ENCODE measurements at regions not wholly inside any gene's neighbourhood (a gene's known extent, or its start where the extent isn't known, plus 50 kb on each side); places are given as distances from the start of the nearest gene placed in this dataset.

DNA sequence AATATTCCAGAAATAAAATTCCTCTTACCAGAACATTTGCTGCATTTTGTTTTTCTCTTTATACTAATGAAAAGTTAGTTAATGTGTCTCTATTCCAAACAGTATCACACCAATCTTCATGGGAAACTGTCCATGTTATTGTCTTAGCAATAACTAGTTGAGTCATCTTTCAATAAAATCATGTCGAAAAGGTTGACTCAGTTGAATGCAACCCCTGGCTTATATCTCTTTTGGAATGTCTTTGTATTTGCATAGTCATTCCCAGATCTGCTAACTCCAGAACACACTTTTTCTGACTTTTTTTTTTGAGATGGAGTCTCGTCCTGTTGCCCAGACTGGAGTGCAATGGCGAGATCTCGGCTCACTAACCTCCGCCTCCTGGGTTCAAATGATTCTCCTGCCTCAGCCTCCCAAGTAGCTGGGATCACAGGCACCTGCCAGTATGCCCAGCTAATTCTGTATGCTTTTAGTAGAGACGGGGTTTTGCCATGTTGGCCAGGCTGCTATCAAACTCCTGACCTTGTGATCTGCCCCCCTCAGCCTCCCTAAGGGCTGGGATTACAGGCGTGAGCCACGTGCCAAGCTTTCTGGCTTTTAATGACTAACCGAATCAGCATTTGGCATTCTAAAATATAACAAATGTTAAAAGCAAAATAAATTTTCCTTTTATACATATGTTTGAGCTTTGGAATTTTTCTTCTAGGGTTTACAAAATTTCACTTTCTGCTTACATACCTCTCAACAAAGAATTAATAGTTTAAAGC lies 133.2 kb upstream of the GULP1 start:
- no peak for DNase-seq

DNA sequence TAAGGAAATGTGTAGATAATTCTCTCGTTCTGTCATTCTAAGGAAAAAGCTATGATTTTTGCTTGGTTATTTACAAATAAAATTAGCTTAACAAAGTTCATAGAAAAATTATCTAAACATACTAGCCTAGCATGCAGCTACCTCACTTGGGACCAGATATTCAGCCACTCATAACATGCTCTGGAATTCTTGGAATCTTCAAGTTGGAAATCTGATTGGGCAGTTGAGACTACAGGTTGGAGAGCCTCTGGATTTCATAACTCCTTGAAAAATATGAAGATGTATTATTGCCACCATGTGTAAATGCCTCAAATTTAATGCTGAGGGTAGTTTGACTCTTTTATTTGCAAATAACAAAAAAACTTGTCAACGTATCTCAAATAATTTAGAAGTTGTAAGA lies 132.2 kb upstream of the GULP1 start:
- no peak for DNase-seq

DNA sequence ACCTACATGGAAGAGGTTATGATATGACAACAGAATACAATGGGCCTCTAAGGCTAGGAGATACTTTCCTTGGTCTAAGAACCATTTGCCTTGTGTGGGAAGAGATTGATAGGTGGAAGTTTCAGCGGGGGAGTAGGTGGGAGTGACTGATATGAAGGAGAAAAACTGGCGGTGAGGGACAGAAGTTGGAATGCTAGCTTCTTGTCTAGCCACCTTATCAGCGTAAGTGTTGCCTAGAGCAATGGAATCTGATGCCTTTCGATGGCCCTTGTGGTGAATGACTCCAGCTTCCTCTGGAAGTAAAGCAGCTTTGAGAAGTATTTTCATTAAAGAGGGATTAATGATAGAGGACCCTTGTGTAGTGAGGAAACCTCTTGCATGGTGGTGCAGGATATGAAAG lies 121.3 kb upstream of the GULP1 start:
- DNase-seq, result no peak

DNA sequence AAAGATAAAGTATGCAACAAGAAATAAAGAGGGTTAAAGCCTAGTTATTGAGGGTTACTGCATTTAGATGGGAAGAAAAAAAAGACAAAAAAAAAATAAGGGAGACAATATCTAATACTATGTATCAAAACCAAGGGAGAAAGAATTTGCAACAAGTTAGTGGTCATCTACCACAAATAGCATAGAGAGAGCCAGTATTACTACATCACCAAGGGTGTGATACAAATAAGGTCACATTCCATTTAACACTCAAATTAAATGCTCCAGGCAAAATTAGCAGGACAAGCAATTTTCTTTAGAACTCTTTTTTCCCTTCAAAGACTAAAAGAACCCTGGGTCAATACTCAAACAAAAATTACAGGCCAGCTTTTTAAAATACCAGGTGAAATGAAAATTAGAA lies 115.1 kb upstream of the GULP1 start:
- DNase-seq, result no peak

DNA sequence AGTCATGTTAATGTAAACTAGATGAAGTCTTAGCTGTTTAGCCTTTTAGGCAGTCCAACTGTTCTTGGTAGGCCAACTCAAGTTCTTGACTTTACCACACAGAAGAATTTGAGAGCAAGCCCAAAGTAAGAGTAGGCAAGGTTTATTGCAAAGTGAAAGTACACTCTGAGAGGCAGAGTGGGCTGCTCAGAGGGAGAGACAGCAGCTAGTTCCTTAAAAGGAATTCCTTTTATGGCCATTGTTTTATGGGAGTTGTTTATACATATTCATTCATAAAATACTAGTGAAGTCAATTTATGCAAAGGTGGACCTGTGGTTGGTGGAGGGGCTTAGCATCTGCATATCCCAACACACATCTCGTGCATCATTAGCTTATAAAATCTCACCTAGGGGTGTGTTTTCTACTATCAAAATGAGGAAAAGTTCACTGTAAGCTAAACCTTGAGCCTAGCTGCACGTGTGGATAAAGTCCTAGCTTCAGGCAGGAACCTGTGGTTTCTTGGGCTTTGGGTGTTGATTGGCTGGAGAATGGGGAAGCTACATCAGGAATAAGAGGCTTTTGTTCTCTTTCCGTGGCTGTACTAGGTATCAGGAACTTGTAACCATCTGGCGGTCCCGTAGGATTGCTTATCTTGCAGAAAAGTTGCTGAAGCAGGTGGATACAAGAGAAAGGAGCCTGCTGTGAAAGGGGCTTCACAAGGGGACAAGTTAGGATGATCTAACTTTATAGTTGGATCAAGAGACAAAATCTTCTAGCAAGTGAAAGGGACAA lies 110.4 kb upstream of the GULP1 start:
- no peak for DNase-seq

DNA sequence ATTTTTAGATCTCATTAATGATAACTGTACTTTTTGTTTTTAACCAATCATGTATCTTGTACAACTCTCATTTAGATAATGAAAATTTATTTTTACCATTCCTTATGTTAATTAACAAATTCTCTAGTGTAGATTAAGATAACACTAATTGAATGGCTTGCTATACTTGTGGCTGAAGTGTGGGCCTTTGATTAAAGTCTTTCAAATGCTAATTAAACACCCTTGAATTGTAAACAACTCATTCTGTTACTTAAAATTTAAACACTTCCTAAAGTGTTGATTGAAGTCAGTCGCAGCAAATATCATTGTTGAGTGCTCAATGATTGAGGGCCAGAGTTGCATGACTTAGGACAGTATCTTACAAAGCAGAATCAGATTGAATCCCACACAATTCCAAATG lies 109.8 kb upstream of the GULP1 start:
- no peak for DNase-seq

DNA sequence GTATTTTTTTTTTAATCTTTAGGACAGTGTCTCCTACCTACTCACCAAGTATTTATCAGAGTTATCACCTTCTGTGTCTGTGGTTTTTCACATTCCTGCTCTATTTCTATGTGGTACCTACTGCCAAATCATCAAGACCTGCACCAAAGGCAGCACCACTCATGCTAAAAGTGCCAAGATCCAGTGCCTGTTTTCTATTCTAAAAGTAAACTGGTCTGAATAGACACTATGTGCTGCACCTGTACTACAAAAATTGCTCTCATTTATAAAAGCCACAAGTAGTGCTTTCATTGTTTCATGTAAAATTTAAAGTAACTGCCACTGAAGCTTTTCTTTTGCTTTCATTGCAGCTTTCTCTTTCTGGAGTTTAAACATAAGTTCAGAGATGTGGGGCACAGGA lies 103.9 kb upstream of the GULP1 start:
- no peak for DNase-seq

DNA sequence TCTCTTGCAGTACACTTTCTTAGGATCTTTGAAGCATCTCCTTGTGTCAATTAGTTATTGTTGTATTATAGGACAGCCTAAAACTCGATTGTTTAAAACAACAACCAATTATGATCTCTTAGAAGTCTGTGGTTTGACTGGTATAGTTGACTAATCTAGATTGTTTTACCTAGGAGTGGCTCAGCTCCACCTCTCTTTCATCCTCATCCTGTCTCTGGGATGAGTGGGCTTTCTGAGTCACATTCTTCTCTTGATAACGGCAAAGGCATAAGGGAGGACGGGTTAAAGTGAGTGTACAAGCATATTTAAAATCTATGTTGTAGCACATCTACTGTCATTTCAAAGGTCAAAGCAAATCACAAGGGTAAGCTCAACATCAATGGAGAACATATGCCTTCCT lies 102.3 kb upstream of the GULP1 start:
- no peak for DNase-seq

DNA sequence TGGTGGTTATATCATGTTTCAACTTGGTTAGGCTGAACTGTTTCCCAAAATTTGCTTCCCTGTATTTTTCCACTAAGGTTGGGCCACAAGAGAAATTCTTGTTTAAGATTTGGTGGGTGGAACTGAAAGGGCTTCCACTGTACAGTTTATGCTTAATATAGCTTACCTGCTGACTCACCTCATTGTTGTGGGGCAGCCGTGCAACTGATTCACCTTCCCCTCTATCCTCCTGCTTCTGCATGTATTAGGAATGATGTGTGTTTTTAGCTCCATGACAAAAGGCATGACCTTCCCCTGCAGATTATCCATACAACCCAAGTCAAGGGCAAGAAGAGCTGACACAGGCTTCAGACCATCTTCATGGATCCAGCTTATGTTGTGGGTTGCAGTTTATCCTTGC lies 98.4 kb upstream of the GULP1 start:
- DNase-seq, result no peak

DNA sequence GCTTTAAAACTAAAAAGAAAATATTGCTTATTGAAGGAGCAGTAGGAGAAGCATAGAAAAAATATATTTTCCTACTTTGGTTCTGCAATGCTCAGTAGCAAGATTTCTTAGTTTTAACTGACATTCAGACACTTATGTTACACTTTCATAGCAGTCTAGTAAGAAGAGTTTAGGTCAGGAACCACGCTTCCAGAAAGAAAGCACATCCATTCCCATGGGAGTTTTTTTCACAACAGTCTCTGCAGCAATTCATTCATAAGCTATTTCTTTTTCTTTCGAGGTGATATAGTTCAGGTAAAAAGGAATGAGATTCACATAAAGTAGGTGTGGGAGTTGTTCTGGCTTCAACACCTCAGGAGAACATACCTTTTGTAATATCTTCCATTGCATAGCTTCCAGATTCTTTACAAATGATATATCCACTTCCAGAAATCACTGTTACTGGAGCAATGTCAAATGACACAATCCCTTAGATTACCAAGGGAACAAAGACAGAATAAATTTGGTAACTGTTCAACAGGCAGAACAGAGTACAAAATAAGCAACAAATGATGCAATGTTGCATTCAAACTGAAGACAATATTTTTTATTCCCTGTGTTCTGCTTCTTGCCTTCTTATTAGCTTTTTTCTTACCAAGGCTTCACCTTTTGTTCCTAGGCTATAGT lies 95.2 kb upstream of the GULP1 start:
- no peak for DNase-seq

DNA sequence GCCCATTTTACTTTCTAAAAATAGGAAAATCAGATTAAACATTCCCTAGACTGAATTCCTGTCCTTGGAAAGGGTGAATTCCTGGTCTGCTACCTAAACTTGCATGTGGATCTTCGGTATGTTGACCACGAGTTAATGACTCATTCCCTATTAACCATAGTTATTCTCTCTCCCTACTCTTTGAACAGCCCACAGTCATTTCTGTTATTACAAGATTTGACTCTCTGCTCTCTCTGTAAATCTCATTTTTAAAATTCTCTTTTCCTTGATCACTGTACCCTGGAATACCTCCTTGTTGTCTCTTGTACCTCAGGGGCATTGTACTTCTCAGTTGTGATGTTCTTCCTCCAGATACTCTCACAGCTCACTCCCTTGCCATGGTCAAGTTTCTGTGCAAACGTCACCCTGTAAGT lies 92.0 kb upstream of the GULP1 start:
- no peak for DNase-seq

DNA sequence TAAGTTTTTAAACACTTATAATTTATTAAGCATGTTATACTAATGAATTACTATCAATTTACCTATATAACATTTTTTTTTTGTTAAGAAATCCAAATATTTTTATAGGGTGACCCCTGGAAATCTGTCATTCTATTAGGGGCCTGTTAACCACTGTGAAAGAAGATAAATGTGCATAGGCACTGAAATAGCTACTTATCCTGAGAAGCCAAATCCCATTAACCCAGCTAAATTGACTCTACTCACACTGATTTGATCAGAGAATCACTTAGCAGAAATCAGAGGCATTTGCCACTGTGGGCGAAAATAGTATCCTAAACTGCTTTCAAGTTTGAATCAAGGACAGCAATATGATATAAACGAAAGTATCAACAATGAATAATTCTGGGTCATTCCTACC lies 90.0 kb upstream of the GULP1 start:
- DNase-seq, result no peak

DNA sequence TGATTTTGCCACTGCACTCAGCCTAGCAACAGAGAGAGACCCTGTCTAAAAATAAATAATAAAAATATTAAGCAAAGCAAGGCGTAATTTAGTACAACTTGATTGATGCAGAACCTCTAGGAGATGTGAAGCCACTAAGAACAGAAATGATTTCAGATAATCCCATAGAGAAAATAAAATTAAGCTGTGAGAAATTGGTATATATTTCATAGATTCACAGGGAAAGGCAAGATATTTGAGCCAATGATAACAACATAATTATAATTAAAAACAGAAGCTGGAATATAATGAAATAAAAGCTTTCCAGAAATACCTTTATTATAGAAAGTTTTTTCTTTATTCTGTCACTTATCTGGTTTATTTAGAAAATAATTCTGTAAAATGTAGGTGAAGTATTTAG lies 88.9 kb upstream of the GULP1 start:
- no peak for DNase-seq

DNA sequence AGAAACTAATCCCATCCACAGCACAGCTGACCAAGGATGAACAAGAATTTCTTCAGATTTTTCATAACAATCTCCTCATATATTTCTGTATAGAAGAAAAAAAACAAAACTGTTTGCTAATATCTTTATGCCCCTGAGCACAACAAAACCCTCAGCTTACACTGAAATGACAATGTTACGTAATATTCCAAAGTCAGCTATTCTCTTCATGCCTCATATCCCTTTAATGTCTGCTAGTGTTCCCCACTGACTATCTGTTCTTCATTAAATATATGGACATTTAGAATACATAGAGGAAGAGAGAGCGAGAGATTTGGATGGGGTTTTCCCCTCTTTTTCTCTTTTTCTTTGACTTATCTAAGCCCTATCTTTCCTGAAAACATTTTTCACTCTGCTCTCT lies 87.9 kb upstream of the GULP1 start:
- no peak for DNase-seq

DNA sequence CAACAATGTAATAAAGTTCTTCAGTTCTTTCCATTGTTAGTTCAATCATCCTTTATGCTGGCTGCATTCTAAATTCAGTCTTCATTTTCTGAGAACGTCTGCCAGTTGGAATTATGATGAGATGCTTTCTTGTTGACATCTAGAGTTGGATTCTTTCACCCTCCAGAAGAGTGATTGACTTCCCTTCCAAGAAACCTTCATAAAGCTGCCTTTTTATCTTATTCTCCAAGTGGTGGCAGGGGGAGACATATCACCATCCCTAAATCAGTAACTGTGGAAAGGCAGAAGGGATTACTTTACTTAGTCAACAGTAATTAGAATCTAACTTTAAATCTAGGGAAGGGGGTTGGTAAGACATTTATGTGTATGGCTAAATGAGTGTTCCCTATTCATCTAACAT lies 86.8 kb upstream of the GULP1 start:
- no peak for DNase-seq

DNA sequence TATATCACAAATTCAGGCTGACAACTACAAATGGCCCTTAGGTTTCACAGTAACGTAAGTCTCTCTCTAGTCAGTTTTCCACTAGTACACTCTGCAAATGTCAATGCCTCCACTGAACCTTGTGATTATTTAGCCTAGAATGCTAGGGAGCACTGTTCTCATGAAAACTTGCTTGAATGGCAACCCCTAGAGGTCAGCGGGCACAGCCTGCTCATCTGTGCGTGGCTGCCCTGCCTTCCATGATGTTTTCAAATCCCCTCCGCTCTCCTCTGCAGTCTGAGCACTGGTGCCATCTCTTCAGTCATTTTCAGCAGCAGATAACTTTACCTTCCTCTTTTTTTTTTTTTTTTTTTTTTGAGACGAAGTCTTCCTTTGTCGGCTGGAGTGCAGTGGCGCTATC lies 84.1 kb upstream of the GULP1 start:
- no peak for DNase-seq

DNA sequence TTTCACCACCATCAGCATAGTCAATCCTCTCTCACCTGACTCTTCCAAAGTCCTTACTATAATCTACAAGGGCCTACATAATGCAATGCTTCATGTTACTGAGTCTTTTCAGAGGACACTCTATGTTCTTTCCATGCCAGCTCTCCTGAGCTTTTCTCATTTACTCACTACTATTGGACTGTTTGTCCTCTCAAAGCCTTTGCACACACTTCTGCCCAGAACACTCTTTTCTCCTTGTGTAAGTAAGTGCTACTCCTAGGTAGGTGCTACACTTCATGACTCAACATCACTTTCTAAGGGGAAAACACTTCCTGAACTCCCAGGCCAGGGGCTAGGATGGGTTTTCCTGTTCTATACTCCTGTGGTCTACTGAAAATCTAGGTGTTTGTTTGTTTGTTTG lies 82.5 kb upstream of the GULP1 start:
- no peak for DNase-seq

DNA sequence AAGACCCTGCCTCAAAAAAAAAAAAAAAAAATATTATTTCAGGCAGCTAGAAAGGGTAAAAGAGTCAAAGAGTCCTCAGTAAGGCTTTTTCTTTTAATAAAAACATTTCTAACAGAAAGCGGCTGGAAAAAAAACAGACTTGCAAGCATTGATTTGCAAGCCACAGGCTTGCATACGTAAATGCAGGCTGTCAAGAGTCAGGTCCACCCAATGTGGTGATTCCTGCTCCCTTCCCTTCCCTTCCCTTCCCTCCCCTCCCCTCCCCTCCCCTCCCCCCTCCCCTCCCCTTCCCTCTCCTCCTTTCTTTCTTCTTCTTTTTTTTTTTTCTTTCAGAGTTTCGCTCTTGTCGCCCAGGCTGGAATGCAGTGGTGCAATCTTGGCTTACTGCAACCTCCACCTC lies 74.4 kb upstream of the GULP1 start:
- no peak for DNase-seq

DNA sequence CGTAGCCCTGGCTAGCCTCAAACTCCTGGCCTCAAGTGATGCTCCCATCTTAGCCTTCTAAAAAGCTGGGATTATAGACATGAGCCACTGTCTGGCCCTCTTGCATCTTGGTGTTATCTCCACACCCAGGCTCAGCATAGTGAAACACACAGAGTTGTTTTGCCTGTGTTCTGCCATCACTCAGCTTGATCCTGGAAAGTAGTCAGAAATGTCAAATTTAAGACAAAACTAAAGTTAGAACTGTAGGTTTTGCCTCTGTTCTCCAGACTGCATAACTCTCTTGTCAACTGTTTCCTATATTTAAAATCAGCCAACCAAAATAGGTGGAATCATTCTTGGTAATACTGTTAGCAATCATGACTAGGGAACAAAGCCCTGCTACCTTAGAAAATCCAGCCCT lies 72.1 kb upstream of the GULP1 start:
- no peak for DNase-seq

DNA sequence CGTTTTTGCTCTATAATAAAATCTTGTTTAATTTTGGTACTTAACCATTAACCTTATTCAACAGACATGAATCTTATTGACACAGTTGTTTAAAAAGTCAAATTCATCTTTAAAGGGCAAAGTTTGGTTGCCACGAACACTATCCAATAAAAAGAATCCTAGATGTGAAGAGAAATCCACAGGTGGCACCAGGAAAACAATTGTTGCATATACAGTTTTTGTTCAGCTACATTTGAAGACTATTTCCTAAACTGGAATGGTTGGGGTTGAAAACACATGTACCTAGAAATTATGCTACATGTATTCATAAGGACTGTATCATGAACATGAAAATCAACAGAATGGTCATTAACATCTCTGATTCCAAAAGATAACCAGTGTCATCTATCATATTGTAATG lies 71.1 kb upstream of the GULP1 start:
- DNase-seq, result no peak

DNA sequence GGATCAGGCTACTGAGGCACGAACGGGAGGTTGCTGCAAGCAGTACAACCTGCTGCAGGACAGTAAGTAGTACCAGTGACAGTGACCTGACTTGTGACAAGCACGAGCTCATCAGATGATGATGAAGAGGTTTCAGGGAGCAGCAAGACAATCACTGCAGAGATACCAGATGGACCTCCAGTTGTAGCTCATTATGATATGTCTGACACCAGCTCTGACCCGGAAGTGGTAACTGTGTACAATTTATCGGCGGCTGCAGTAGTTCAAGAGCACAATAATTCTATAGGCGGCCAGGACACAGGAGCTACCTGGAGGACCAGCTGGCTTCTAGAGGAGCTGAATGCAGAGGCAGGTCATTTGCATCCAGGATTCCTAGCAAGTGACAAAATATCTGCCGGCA lies 64.0 kb upstream of the GULP1 start:
- no peak for DNase-seq

DNA sequence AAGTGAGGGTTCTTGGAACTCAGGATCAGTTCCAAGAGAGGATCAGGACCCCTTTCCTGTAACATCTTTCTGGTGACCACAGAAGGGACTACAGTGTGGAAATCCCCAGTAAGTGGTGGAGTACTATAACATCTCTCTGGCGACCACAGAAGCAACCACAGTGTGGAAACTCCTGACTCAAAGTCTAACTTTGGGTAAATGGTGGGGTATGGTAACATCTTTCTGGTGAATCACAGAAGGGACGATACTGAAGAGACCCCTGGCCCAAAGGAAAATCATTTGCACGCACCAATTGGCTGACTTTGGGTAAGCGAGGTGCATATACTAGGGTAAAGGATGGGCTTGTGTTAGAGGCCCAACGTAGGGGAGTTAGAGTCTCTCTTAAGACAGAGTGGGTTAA lies 56.3 kb upstream of the GULP1 start:
- DNase-seq, result no peak

DNA sequence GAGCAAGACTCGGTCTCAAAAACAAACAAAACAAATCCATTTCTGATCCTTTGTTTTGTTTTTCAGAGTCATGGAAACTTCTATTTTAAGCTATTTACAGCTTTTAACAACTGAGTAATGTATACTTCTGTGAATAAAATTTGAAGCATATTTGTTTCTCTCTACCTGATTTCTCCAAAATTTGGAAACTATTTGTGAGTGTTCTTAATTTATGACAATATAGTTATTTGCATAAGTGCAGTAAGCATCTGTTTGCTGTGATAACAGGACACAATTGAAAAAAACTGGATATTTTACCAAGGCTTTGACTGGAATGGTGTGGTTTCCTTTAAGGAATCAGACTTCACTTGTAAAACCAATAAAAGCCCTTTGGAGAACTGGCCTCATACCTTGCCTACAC lies 53.3 kb upstream of the GULP1 start:
- no peak for DNase-seq
